GM20000 (cell line): ENCODE measurements at regions not wholly inside any gene's neighbourhood (a gene's known extent, or its start where the extent isn't known, plus 50 kb on each side); places are given as distances from the start of the nearest gene placed in this dataset.
"Not testable (repeated sequence)": the region's sequence is repeated elsewhere in the genome, so short reads cannot be mapped to it uniquely, and the experiment has no call there.

ENCODE experiments used
- DNase-seq: peaks from one replicate; pipeline ENCODE4 v3.0.0; 2012; ENCODE audit warnings: low spot score
- CTCF ChIP-seq: IDR thresholded peaks from 2 replicates; pipeline ENCODE4 v1.5.1; 2012; ENCODE audit warnings: mild to moderate bottlenecking, control low read depth; ENCODE audit errors: extremely low read depth, missing control alignments

GRCh38 chr1:10916311-10916710, 96.1 kb upstream of the TARDBP start:
- no peak for TF ChIP-seq CTCF
- no peak for DNase-seq

- DNase-seq = no peak
- no peak for TF ChIP-seq CTCF
Measured at GRCh38 chr1:10916991-10917390, 95.5 kb upstream of the TARDBP start.

- DNase-seq = no peak
- no peak for TF ChIP-seq CTCF
Measured at GRCh38 chr1:10917513-10918454, 94.7 kb upstream of the TARDBP start.

GRCh38 chr1:10918531-10918930, 93.9 kb upstream of the TARDBP start:
- DNase-seq = no peak
- TF ChIP-seq CTCF = no peak

DNA sequence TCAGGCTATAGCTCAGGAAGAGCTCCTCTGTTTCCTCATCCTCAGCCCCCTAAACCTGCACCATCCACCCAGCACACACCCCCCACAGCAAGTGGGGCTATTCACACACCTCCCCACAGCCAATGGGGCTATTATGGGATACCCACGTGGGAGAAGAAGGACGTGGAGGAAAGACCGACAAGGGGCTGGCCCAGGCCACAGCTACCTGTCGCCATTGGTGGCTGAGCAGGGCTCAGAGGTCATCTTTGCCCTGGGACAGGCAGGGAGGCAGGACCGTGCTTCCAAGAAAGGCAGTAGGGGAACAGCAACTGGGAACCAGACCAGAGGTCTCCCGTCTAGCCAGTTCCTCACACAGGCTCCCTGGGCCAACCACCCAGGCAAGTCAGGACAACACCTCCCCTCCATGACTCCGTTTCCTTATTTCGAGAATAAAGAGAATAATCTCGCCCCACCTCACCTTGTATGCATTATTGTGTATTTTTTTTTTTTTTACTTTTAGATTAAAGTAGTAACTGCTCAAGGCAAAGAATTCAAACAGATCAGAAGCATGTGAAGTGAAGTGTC, 92.3 kb upstream of the TARDBP start:
- DNase-seq = no peak
- no peak for TF ChIP-seq CTCF

GRCh38 chr1:10922315-10923060, 90.0 kb upstream of the TARDBP start:
- not testable (repeated sequence) for DNase-seq

GRCh38 chr1:10924030-10924429, 88.4 kb upstream of the TARDBP start:
- TF ChIP-seq CTCF = no peak
- DNase-seq = no peak
